Hindlimb muscle (tissue), 1 donor: ENCODE measurements at regions not wholly inside any gene's neighbourhood (a gene's known extent, or its start where the extent isn't known, plus 50 kb on each side); places are given as distances from the start of the nearest gene placed in this dataset.

Experiments
- DNase-seq: peaks from one replicate; pipeline ENCODE4 v3.0.0-alpha.2; 2013

DNA sequence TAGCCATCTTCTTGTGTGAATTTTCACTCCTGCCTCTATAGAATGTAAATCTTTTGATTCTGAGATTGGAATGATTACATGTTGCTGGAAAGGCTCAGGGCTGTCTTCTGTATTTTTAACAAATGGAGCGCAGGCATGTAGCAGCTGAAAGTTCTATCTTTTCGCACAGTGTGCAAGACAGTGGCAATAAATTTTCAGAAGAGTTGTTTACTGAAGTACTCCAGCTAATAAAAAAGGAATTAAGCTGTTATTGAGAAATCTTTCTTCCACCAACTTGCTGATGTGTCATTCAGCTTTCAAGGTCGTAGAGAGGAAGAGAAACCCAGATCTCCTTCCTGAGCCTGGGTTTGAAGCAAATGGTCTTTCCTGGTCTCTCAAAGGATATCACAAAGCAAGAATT, 122.0 kb upstream of the PUDP start:
- no peak for DNase-seq

- no peak for DNase-seq
Measured at GRCh38 chrX:7269589-7269988, 121.6 kb upstream of the PUDP start.

DNA sequence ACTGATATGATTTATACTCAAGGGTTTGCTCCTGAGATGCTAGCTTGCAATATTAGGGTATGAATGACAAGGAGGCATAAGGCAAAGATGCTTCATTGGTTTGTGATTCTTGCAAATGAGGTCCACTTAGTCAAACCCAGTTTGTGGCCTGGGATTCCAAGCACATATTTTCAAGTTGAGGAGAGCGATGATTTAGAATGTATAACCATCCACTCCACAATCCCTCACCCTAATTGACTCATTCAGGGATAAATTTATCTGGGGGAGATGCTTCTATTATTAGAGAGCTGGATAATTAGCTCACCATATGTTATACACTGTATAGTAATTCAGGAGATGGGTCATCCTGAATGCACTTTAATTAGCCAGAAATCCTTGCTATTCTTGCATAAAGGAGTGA, 118.3 kb upstream of the PUDP start:
- DNase-seq, result no peak

DNA sequence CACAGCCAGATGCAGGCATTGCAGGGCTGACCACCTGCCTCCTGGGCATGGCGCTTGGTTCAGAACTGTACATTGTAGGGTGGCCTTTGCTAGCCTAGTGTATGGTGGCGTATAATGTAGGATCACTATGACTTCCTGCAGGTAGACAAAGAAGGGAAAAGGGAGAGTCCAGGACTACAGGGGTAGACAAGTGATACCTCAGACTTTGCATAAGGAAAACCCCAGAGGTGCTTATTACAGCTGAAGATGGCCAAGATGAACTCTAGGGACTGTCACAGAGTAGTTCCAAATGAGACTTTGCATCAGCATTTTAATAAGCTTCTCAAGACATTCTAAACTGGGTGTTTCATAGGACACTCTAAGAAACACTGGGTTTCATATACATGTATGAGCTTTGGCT, 116.4 kb upstream of the PUDP start:
- no peak for DNase-seq

DNA sequence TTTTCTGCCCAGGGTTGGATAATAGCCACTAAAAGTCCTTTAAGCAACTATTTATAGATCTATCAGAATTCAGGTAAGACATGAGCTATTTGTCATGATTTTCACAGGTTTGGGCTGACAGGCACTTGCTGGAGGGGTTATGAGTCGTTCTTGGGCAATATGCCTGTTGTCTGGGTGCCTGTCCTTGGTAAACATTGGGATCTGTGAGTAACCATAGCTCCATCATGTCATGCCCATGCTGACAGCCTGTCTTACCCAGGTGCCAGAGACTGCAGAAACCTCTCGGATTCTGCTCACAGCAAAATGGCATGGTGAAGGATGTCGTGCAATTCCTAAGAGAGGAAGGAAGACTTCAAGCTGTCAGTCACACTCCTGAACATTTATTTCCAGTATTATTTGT, 116.0 kb upstream of the PUDP start:
- no peak for DNase-seq

- no peak for DNase-seq
Measured at GRCh38 chrX:7263330-7263729, 115.4 kb upstream of the PUDP start.

DNA sequence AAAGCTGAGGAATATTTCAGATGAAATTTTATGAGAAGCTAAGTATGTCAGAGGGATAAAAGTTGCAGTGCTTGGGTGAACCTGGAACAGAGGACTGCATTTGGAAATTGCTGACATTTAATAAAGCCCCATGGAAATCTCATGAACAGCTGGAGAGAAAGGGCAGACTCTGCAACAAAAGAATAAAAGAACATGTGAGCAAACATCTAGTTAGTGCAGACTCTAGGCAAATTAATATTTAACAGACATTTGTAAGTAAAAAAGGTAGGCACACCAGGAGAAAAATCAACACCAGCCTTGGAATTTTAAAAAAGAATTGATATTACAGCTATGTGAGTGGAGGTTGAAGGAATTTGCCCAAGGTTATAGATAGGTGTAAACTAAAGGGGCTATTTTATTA, 114.6 kb upstream of the PUDP start:
- DNase-seq, result no peak

DNA sequence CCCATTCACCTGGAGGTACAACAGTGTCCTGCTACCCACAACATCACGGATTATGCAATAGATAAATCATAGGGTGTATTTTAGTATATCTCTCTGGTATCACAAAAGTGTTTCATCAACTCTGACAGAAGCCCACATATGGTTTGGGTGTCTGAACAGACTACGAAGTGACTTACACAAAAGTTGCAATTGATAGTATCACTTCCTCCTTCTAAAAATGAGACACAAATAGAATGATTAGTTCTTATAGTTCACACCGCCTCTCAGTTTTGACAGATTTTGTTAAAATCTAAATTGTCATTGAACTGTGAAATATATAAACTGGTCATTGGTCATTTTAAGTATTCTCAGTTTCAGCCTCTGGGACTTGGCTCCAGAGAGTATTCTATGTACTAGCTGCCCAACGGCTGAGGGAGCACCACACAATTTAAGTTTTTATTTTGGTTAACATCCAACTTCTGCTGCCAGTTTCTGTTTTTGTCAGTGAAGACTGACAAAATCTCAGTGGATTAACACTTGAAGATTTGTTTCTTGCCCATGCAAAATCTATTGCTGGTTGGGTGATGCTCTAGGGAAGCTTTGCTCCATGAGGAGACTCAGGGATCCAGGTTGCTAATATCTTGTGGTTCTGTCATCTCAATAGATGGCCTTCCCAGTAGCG, 113.8 kb upstream of the PUDP start:
- DNase-seq, result no peak

GRCh38 chrX:7254144-7254543, 106.2 kb upstream of the PUDP start:
- no peak for DNase-seq

- DNase-seq, result no peak
Measured at GRCh38 chrX:7253565-7253964, 105.6 kb upstream of the PUDP start.

DNA sequence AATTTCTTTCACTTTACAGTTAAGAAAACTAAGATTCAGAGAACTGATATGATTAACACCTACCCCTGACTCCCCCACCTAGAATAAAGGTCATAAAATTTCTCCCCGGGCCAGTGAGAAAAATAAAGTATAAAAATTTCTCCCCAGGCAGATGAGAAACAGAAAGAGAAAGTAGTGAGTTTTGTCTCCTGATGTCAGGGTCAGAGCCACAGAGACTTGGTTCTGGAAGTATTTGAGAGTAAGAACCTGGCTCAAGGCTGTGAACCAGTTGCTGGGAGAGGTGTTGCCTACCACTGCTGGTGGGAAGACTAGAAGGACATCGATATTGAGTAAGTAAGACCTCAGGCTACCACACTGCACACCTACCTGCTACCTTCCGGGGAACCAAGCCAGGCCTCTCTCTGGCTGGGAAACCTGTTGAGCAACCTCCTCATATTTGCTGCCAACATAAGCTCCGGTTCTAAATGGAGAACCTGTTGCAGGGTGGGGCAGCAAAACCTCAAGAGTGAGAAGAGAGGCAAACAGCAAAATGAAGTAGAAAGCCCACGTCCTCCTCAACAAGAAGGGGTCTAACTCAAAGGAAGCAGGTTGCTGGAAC, 104.2 kb upstream of the PUDP start:
- no peak for DNase-seq

DNA sequence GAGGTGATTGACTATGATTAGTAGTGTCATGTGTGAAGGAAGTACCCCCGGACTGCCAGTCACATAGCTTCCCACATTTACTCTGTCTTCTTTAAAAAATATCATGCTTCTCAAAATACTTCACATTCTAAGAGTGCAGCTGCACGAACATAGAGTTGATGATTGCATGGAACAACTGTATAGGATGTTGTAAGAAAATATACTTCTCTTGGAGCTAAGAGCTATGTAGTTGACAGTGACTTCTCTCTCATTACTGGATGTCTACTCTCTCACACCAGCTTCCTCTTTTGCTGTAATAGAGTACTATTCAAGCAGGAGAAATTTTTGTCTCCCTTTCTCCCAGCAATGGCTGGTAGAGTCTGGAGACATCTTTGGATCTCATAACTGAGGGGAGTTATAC, 99.4 kb upstream of the PUDP start:
- no peak for DNase-seq

DNA sequence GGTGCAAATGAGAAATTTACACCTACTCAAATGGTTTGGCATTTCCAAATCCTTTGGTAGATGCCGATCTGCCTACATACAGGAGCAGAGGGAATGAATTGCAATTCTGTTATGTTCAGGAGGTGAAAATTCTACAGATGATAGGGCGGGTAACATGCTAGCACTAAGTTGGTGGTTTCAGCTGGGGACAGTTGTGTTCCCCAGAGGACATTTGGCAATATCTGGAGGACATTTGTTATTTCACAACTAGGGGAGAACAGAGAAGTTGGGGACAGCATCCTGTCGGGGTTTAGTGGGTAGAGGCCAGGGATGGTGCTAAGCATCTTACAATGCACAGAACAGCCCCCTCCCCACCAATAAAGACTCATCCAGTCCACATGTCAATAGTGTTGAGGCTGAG, 96.5 kb upstream of the PUDP start:
- no peak for DNase-seq

- no peak for DNase-seq
Measured at GRCh38 chrX:7242613-7243012, 94.7 kb upstream of the PUDP start.

- DNase-seq, result no peak
Measured at GRCh38 chrX:7240929-7241328, 93.0 kb upstream of the PUDP start.

GRCh38 chrX:7235071-7235470, 87.1 kb upstream of the PUDP start:
- no peak for DNase-seq

DNA sequence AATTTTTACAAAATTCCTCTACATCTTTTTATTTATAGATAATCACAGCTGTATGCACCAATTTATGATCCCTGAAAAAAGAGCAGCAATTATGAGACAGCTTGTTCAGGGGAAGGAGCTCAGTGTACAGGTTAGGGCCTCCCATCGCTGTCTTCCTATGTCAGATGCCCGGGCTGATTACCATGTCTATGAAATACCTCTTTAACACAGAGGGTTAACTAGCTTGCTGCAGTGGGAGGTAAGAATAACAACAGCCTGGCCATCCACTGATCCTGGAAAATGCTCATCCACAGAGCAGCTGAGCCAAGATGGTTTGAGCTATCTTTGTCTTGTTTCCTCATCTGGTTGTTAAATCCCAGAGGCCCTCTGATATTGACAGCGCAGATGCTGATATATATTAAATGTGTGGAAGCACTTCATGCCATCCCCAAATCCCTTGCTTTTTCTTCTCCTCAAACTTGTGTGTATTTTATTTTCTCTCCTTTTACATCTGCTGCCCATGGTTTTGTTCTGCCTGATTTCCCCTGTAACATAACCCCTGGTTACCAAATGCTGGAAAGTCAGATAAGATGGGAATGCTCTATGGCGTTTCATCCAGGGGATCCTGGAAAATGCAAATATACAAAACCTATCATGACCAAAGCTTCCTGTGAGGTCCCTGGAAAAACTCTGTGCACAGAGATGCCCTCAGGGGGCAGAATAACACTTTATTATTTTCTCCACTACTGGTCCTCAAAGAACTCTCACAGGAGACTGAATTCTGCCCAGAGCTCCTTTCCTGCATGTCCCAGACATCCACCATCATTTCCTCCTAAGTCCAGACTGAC, 85.8 kb upstream of the PUDP start:
- DNase-seq, result no peak

DNA sequence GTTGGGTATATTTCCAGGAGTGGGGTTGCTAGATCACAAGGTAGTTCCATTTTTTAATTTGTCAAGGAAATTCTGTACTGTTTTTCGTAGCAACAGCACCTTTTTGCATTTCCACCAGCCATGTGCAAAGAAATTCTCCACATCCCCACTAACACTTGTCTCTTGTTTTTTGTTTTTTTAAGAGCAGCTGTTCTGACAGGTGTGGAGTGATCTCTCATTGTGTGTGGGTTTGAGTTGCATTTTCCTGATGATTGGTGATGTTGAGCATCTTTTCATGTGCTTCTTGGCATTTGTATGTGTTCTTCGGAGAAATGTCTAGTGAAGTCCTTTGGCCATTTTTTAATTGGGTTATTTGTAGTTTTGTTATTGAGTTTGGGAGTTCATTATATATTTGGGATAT, 80.3 kb upstream of the PUDP start:
- no peak for DNase-seq

DNA sequence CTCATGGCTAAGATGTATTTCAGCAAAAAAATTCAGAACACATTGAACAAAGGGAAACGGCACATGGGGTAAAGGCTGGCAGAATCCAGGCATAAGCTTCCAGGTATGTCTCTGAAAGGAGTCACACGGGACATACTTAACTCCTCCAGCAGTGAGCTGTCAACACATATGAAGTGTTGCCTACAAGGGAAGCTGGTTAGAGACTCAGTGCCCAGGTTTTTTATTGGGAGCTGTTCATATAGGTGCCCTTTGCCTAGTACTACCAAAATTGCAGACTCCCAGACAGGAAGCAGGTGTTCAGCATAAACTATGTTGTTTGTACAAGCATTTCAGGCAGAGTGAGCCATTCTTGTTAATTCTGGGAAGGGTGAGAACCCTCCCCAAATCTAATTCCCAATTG, 77.4 kb upstream of the PUDP start:
- DNase-seq, result no peak

DNA sequence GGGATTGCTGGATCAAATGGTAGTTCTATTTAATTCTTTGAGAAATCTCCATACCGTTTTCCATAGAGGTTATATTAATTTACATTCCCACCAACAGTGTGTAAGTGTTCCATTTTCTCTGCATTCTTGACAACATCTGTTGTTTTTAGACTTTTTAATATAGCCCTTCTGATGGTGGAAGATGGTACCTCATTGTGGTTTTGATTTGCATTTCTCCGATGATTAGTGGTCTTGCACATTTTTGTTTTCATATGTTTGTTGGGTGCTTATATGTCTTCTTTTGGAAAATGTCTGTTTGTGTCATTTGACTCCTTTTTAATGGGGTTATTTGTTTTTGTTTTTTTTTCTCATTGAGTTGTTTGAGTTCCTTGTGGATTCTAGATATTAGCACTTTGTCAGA, 75.3 kb upstream of the PUDP start:
- no peak for DNase-seq

- no peak for DNase-seq
Measured at GRCh38 chrX:7220121-7220520, 72.2 kb upstream of the PUDP start.

DNA sequence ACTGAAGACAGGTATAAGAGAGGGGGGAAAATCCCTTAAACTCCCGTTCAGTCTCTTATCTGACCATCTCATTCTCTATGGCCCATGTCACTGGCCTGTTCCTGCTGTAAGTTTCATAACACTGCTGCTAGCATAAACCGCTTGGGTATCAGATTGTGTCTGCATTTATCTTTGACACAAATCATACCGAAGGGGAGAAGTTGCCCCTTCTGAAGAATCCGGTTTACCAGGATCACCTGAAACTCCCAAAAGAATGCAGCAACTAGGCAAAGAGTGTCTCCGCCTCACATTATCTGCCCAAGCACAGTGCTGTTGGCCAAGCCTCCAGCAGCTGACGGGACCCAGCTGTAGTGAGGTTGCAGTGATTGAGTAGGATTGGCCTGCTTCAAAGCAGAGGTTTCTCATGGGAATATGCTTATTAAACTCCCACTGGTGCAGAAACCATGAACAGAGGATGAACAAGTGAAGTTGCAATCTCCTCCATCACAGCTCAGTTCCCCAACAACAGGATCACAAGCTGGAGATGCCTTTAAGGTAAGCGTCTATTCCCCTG, 71.3 kb upstream of the PUDP start:
- no peak for DNase-seq

DNA sequence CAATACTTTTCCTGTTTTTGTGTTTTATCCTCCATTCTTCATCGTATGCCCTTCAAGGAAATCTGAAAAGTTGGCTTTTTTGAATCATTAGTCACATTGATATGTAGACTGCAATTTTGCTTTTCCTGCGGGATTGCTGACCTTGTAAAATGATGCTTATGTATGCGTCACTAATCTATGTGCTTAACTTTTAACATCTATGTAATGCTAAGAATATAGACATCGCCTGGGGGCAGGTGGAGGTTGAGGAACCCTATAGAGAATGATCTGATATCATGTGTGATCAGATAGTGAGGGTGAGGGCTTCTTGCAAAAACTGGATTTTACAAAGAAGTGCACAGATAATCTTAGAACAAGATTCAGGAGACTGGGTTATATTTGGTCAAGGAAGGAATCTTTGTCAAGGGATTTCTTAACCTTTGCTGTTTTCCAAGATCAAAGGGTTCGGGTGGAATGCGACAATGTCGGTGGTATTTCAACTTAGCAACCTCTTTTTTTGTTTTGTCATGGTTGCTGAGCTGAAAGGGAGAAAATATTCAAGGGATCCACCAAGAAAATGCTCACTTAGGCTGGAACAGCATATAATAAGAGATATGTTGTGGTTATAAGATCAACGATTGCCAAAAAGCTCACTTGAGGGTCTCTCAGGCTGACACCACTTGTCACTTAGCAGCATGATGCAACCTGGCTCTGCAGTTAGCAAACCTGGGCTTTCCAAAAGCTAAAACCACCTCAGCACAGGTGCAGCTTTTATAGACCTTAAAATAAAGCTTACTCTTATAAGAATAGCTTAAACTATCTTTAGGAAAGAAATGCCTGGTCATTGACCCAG, 70.6 kb upstream of the PUDP start:
- no peak for DNase-seq
